CD14-positive monocyte (primary cell): ENCODE measurements at regions not wholly inside any gene's neighbourhood (a gene's known extent, or its start where the extent isn't known, plus 50 kb on each side); places are given as distances from the start of the nearest gene placed in this dataset.

Experiments used
- DNase-seq, 3 donors: peaks; one replicate each; pipeline ENCODE4 v3.0.0-alpha.2; 2011 to 2022
- H2AFZ ChIP-seq: 2 replicates; pipeline ENCODE4 v1.6.0; 2012; ENCODE audit warnings: mild to moderate bottlenecking, low read depth, low read length, inconsistent platforms; ENCODE audit not compliant: insufficient read depth, poor library complexity, severe bottlenecking
- H3K27ac ChIP-seq, 2 donors: 1 replicate in 1 of 2; 2 replicates in 1 of 2; pipeline ENCODE4 v1.5.1; 2012 to 2013; ENCODE audit warnings: low read length in 2 of 2, control low read depth in 1 of 2, inconsistent platforms in 1 of 2, low read depth in 1 of 2, mild to moderate bottlenecking in 1 of 2
- H3K27me3 ChIP-seq, 2 donors: one replicate each; pipeline versions ENCODE4 v1.6.0 to v1.6.1; 2011 to 2013; ENCODE audit warnings: low read length in 2 of 2; ENCODE audit not compliant: control insufficient read depth in 2 of 2, insufficient read depth in 2 of 2
- H3K36me3 ChIP-seq, 2 donors: replicated peaks in 1 of 2; 1 replicate in 1 of 2; 2 replicates in 1 of 2; pipeline versions ENCODE4 v1.5.1 to v1.6.1; 2012 to 2013; ENCODE audit warnings: low read length in 2 of 2, control low read depth in 1 of 2, inconsistent platforms in 1 of 2, mild to moderate bottlenecking in 1 of 2; ENCODE audit not compliant: insufficient read depth in 2 of 2, control insufficient read depth in 1 of 2
- H3K4me1 ChIP-seq, 2 donors: 1 replicate in 1 of 2; 2 replicates in 1 of 2; pipeline versions ENCODE4 v1.5.1 to v1.6.1; 2012 to 2013; ENCODE audit warnings: low read length in 2 of 2, control low read depth in 1 of 2, inconsistent platforms in 1 of 2, mild to moderate bottlenecking in 1 of 2, moderate library complexity in 1 of 2; ENCODE audit not compliant: insufficient read depth in 2 of 2, control insufficient read depth in 1 of 2
- H3K4me2 ChIP-seq: replicated peaks from 2 replicates; pipeline ENCODE3; 2012; ENCODE audit warnings: low read length, moderate library complexity, mild to moderate bottlenecking; ENCODE audit not compliant: poor library complexity, severe bottlenecking; ENCODE audit errors: extremely low read depth
- H3K4me3 ChIP-seq, 3 experiments: fragments of 200-600 bp in 1 of 3; sonication (generic) in 1 of 3; replicated peaks in 1 of 3; 1 replicate in 2 of 3; 2 replicates in 1 of 3; pipeline ENCODE4 v1.5.1; 2011 to 2013; ENCODE audit warnings: low read length in 3 of 3, mild to moderate bottlenecking in 3 of 3, control low read depth in 2 of 3, low read depth in 2 of 3, inconsistent platforms in 1 of 3, moderate library complexity in 1 of 3
- H3K79me2 ChIP-seq: 2 replicates; pipeline ENCODE4 v1.6.0; 2012; ENCODE audit warnings: mild to moderate bottlenecking, control low read depth, inconsistent platforms, low read length, moderate library complexity; ENCODE audit not compliant: insufficient read depth
- H3K9ac ChIP-seq: 2 replicates; pipeline ENCODE4 v1.6.0; 2017; ENCODE audit warnings: low read length, mild to moderate bottlenecking; ENCODE audit not compliant: insufficient read depth, poor library complexity, severe bottlenecking
- H3K9me3 ChIP-seq, 2 donors: replicated peaks in 1 of 2; 1 replicate in 1 of 2; 2 replicates in 1 of 2; pipeline versions ENCODE4 v1.5.1 to v1.6.1; 2012 to 2013; ENCODE audit warnings: low read length in 2 of 2, control low read depth in 1 of 2; ENCODE audit not compliant: control insufficient read depth in 1 of 2, insufficient read depth in 1 of 2
- H4K20me1 ChIP-seq: 2 replicates; pipeline ENCODE4 v1.6.0; 2012; ENCODE audit warnings: mild to moderate bottlenecking, low read length, control low read depth, moderate library complexity; ENCODE audit not compliant: insufficient read depth
- H3K27ac Mint-ChIP-seq, 7 donors: one replicate each; pipeline ENCODE4 v1.8.0; 2020; ENCODE audit warnings: mild to moderate bottlenecking in 7 of 7, mixed read lengths in 7 of 7, moderate library complexity in 6 of 7, inconsistent platforms in 2 of 7
- H3K27me3 Mint-ChIP-seq, 3 donors: one replicate each; pipeline ENCODE4 v1.8.0; 2021 to 2022; ENCODE audit warnings: low read depth in 3 of 3, mild to moderate bottlenecking in 3 of 3, mixed read lengths in 3 of 3, moderate library complexity in 3 of 3, inconsistent platforms in 1 of 3
- H3K36me3 Mint-ChIP-seq, 2 donors: one replicate each; pipeline ENCODE4 v1.8.0; 2020; ENCODE audit warnings: mixed read lengths in 2 of 2, inconsistent platforms in 1 of 2, mild to moderate bottlenecking in 1 of 2
- H3K4me1 Mint-ChIP-seq: one replicate; pipeline ENCODE4 v1.8.0; 2020; ENCODE audit warnings: mild to moderate bottlenecking, mixed read lengths
- H3K4me3 Mint-ChIP-seq, 2 donors: one replicate each; pipeline ENCODE4 v1.8.0; 2020; ENCODE audit warnings: mild to moderate bottlenecking in 2 of 2, mixed read lengths in 2 of 2, moderate library complexity in 1 of 2
- H3K9me3 Mint-ChIP-seq, 7 donors: one replicate each; pipeline ENCODE4 v1.8.0; 2020 to 2022; ENCODE audit warnings: mixed read lengths in 7 of 7, mild to moderate bottlenecking in 6 of 7, moderate library complexity in 6 of 7, inconsistent platforms in 2 of 7
- CTCF ChIP-seq: fragments of 200-600 bp; IDR thresholded peaks from one replicate; pipeline ENCODE4 v1.8.0; 2022; ENCODE audit warnings: antibody characterized with exemption, mild to moderate bottlenecking
- WGBS: methylation state at CpG from one replicate; pipeline ENCODE4 v1.1.5; 2013; ENCODE audit warnings: missing lambda C conversion rate; ENCODE audit not compliant: insufficient coverage; 5-methylcytosine and 5-hydroxymethylcytosine counted together
- intact Hi-C, 2 donors: fragments of 100-400 bp; cut with micrococcal nuclease; formaldehyde crosslinking; loops; one replicate each; pipeline versions ENCODE4 v1.15.0 to v1.15.1; 2023

- H3K4me1 ChIP-seq, result peaks cover 7 to 13% of the 10 kb centered on the region in 2 donors
- H3K27ac ChIP-seq, result no peak overlapping the region
- no peaks in the 10 kb centered on the region for H3K79me2 ChIP-seq
- H3K4me3 ChIP-seq, result no peak overlapping the region
- no peak overlapping the region for H3K4me2 ChIP-seq
- peaks cover 3 to 8% of the 10 kb centered on the region in 2 donors for H3K9me3 ChIP-seq
- H3K27me3 ChIP-seq, result no peaks in the 10 kb centered on the region
- no peak for TF ChIP-seq CTCF
- H3K4me1 Mint-ChIP-seq, result peaks cover 32% of the 10 kb centered on the region
- peaks cover 0 to 2% (median 0%) of the 10 kb centered on the region in 3 donors for H3K27me3 Mint-ChIP-seq
- H3K4me3 Mint-ChIP-seq, result no peak overlapping the region
- H3K9ac ChIP-seq, result no peak overlapping the region
- intact Hi-C loops, result no loop called here
- H2AFZ ChIP-seq, result no peak overlapping the region
- no peak for DNase-seq
- no peak overlapping the region for H3K27ac Mint-ChIP-seq
- peaks cover under 1 to 17% (median 7%) of the 10 kb centered on the region in 7 donors for H3K9me3 Mint-ChIP-seq
- H3K36me3 ChIP-seq, result no peaks in the 10 kb centered on the region
- H3K36me3 Mint-ChIP-seq, result no peaks in the 10 kb centered on the region
- no peaks in the 10 kb centered on the region for H4K20me1 ChIP-seq
- no CpG with 5 or more reads among the region's 3 CpGs for WGBS
These were observed 139.1 kb upstream of the LRIG1 start for GRCh38 chr3:66639809-66640356.

- H3K9ac ChIP-seq, result no peak overlapping the region
- TF ChIP-seq CTCF, result no peak
- no peak overlapping the region for H2AFZ ChIP-seq
- no peak overlapping the region for H3K4me2 ChIP-seq
- peaks cover 32% of the 10 kb centered on the region for H3K4me1 Mint-ChIP-seq
- no peaks in the 10 kb centered on the region for H3K27me3 Mint-ChIP-seq
- H3K9me3 Mint-ChIP-seq, result peaks cover 2 to 18% (median 8%) of the 10 kb centered on the region in 7 donors
- peaks cover 3 to 8% of the 10 kb centered on the region in 2 donors for H3K9me3 ChIP-seq
- H3K79me2 ChIP-seq, result no peaks in the 10 kb centered on the region
- H3K4me3 Mint-ChIP-seq, result no peak overlapping the region
- H3K36me3 ChIP-seq, result no peaks in the 10 kb centered on the region
- no CpG with 5 or more reads among the region's 4 CpGs for WGBS
- no peaks in the 10 kb centered on the region for H4K20me1 ChIP-seq
- no peaks in the 10 kb centered on the region for H3K36me3 Mint-ChIP-seq
- H3K27ac ChIP-seq, result no peak overlapping the region
- no peak for DNase-seq
- H3K27ac Mint-ChIP-seq, result no peak overlapping the region
- H3K4me1 ChIP-seq, result peaks cover 7 to 13% of the 10 kb centered on the region in 2 donors
- H3K4me3 ChIP-seq, result no peak overlapping the region
- H3K27me3 ChIP-seq, result no peaks in the 10 kb centered on the region
- intact Hi-C loops, result no loop called here
These were observed 141.2 kb upstream of the LRIG1 start for GRCh38 chr3:66642019-66642418.
